Hepatocyte (in vitro differentiated cells): ENCODE measurements at regions not wholly inside any gene's neighbourhood (a gene's known extent, or its start where the extent isn't known, plus 50 kb on each side); places are given as distances from the start of the nearest gene placed in this dataset.

Source experiments
- DNase-seq: peaks from one replicate; pipeline ENCODE4 v3.0.0-alpha.2; 2016; ENCODE audit warnings: low spot score
- H2AFZ ChIP-seq: fragments of 200-600 bp; sonication (generic); 2 replicates; pipeline ENCODE4 v1.6.0; 2016; ENCODE audit warnings: antibody characterized with exemption, mild to moderate bottlenecking
- H3K27ac ChIP-seq: fragments of 200-600 bp; sonication (generic); 2 replicates; pipeline ENCODE4 v1.5.1; 2016; ENCODE audit warnings: mild to moderate bottlenecking
- H3K27me3 ChIP-seq: fragments of 200-600 bp; sonication (generic); 2 replicates; pipeline ENCODE4 v1.6.1; 2016
- H3K36me3 ChIP-seq: fragments of 200-600 bp; sonication (generic); replicated peaks from 2 replicates; pipeline ENCODE4 v1.5.1; 2016; ENCODE audit warnings: low read depth; ENCODE audit not compliant: insufficient read depth
- H3K4me1 ChIP-seq: fragments of 200-600 bp; sonication (generic); 2 replicates; pipeline ENCODE4 v1.5.1; 2016; ENCODE audit warnings: mild to moderate bottlenecking, moderate library complexity; ENCODE audit not compliant: insufficient read depth
- H3K4me2 ChIP-seq: fragments of 200-600 bp; sonication (generic); 2 replicates; pipeline ENCODE4 v1.6.0; 2016
- H3K4me3 ChIP-seq: fragments of 200-600 bp; sonication (generic); 2 replicates; pipeline ENCODE4 v1.5.1; 2016; ENCODE audit warnings: mild to moderate bottlenecking
- H3K79me2 ChIP-seq: fragments of 200-600 bp; sonication (generic); 2 replicates; pipeline ENCODE4 v1.6.0; 2017; ENCODE audit warnings: mild to moderate bottlenecking
- H3K9me2 ChIP-seq: fragments of 200-600 bp; sonication (generic); replicated peaks from 2 replicates; pipeline ENCODE4 v1.6.0; 2017; ENCODE audit warnings: mild to moderate bottlenecking; ENCODE audit not compliant: insufficient read depth
- H3K9me3 ChIP-seq: fragments of 200-600 bp; sonication (generic); 2 replicates; pipeline ENCODE4 v1.5.1; 2016; ENCODE audit warnings: low read depth, mild to moderate bottlenecking
- H4K20me1 ChIP-seq: fragments of 200-600 bp; sonication (generic); 2 replicates; pipeline ENCODE4 v1.6.0; 2016; ENCODE audit warnings: mild to moderate bottlenecking; ENCODE audit not compliant: insufficient read depth, poor library complexity, severe bottlenecking
- EZH2 ChIP-seq: fragments of 200-600 bp; sonication (generic); IDR thresholded peaks from 2 replicates; pipeline ENCODE4 v1.6.1; 2016; ENCODE audit warnings: antibody characterized with exemption, mild to moderate bottlenecking, borderline replicate concordance
- EZH2phosphoT487 ChIP-seq: fragments of 200-600 bp; sonication (generic); IDR thresholded peaks from one replicate; pipeline ENCODE4 v1.6.1; 2018; ENCODE audit warnings: antibody characterized with exemption, mild to moderate bottlenecking, low read depth, moderate library complexity; ENCODE audit not compliant: unreplicated experiment, severe bottlenecking
- WGBS: methylation state at CpG from one replicate; pipeline ENCODE4 v1.1.6; 2016; ENCODE audit warnings: low lambda C conversion rate; ENCODE audit errors: missing lambda C conversion rate; 5-methylcytosine and 5-hydroxymethylcytosine counted together
- TF ChIP-seq, protein P1 (sequence below): fragments of 200-600 bp; sonication (generic); IDR thresholded peaks from 2 replicates; pipeline ENCODE4 v1.5.1; 2016; ENCODE audit warnings: antibody characterized with exemption, mild to moderate bottlenecking; ENCODE audit not compliant: poor library complexity

DNA sequence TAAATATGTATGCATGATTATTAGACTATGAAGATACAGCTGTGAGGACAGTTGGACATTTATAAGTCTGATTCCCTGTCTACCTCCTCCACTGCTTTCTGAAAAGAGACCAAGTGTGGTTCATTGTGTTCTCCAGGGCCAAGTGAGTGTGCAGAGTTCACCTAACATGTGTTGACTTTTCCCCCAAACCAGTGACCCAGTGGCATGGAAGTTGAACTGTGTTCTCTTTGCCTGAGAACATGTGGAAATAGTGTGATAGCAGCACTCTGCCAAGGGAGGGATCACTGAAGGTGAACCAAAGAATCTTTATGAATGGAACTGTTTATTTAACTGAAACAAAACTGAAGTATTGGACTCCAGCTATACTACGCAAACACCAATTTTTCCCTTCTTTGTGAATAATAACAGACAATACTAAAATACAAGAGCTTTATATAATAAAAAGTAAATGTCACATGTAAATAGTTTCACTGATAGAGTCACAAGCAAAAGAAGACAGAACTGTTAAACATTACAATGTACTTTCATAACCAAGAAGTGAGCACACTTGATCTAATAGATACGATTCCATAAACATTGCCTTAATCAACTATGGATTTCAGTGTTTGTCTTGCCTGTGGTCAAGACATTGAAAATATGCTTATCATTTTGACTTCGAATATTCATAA, 200.3 kb upstream of the FUT9 start:
- no peak overlapping the region for H3K4me3 ChIP-seq
- no peak overlapping the region for H2AFZ ChIP-seq
- DNase-seq: peak; percentile 17
- TF ChIP-seq EZH2phosphoT487: no peak
- TF ChIP-seq EZH2: no peak
- no peaks in the 10 kb centered on the region for H4K20me1 ChIP-seq
- H3K79me2 ChIP-seq: no peaks in the 10 kb centered on the region
- no peaks in the 10 kb centered on the region for H3K36me3 ChIP-seq
- peak overlapping the region; percentile 2 for H3K4me2 ChIP-seq
- no peak overlapping the region for H3K27ac ChIP-seq
- no peaks in the 10 kb centered on the region for H3K9me3 ChIP-seq
- 79% methylated on average over 3 of the region's 3 CpGs for WGBS
- no peaks in the 10 kb centered on the region for H3K27me3 ChIP-seq
- H3K9me2 ChIP-seq: no peaks in the 10 kb centered on the region
- H3K4me1 ChIP-seq: no peaks in the 10 kb centered on the region

- H3K79me2 ChIP-seq: no peaks in the 10 kb centered on the region
- no peak overlapping the region for H3K4me3 ChIP-seq
- 50% methylated on average over 4 of the region's 4 CpGs for WGBS
- no peaks in the 10 kb centered on the region for H3K9me3 ChIP-seq
- H3K4me2 ChIP-seq: no peak overlapping the region
- TF ChIP-seq EZH2 (no peak), EZH2phosphoT487 (no peak)
- TF ChIP-seq, protein P1, sequence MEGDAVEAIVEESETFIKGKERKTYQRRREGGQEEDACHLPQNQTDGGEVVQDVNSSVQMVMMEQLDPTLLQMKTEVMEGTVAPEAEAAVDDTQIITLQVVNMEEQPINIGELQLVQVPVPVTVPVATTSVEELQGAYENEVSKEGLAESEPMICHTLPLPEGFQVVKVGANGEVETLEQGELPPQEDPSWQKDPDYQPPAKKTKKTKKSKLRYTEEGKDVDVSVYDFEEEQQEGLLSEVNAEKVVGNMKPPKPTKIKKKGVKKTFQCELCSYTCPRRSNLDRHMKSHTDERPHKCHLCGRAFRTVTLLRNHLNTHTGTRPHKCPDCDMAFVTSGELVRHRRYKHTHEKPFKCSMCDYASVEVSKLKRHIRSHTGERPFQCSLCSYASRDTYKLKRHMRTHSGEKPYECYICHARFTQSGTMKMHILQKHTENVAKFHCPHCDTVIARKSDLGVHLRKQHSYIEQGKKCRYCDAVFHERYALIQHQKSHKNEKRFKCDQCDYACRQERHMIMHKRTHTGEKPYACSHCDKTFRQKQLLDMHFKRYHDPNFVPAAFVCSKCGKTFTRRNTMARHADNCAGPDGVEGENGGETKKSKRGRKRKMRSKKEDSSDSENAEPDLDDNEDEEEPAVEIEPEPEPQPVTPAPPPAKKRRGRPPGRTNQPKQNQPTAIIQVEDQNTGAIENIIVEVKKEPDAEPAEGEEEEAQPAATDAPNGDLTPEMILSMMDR: no peak
- H3K36me3 ChIP-seq: no peaks in the 10 kb centered on the region
- no peaks in the 10 kb centered on the region for H3K27me3 ChIP-seq
- no peak for DNase-seq
- no peaks in the 10 kb centered on the region for H3K4me1 ChIP-seq
- H3K27ac ChIP-seq: no peak overlapping the region
- H2AFZ ChIP-seq: no peak overlapping the region
- H3K9me2 ChIP-seq: no peaks in the 10 kb centered on the region
- no peaks in the 10 kb centered on the region for H4K20me1 ChIP-seq
Observed at GRCh38 chr6:95819461-95819860, 196.3 kb upstream of the FUT9 start.

GRCh38 chr6:95819939-95820338, 195.8 kb upstream of the FUT9 start:
- Histone ChIP-seq H3K4me3 (no peak overlapping the region), H3K9me3 (no peaks in the 10 kb centered on the region), H2AFZ (no peak overlapping the region), H3K27me3 (no peaks in the 10 kb centered on the region), H3K36me3 (no peaks in the 10 kb centered on the region), H3K79me2 (no peaks in the 10 kb centered on the region), H3K4me1 (no peaks in the 10 kb centered on the region), H3K9me2 (no peaks in the 10 kb centered on the region), H3K4me2 (no peak overlapping the region), H3K27ac (no peak overlapping the region), H4K20me1 (no peaks in the 10 kb centered on the region)
- WGBS: 86% methylated on average over 2 of the region's 2 CpGs
- no peak for DNase-seq
- TF ChIP-seq EZH2 (no peak), EZH2phosphoT487 (no peak)
- TF ChIP-seq, protein P1: no peak

- Histone ChIP-seq H3K4me2 (no peak overlapping the region), H4K20me1 (no peaks in the 10 kb centered on the region), H3K9me2 (no peaks in the 10 kb centered on the region), H3K4me3 (no peak overlapping the region), H3K79me2 (no peaks in the 10 kb centered on the region), H3K9me3 (no peaks in the 10 kb centered on the region), H3K27me3 (no peaks in the 10 kb centered on the region), H3K27ac (no peak overlapping the region), H3K36me3 (no peaks in the 10 kb centered on the region), H3K4me1 (no peaks in the 10 kb centered on the region), H2AFZ (no peak overlapping the region)
- WGBS: 93% methylated on average over 3 of the region's 3 CpGs
- TF ChIP-seq EZH2 (no peak), EZH2phosphoT487 (no peak)
- TF ChIP-seq, protein P1: no peak
- no peak for DNase-seq
Observed at GRCh38 chr6:95830859-95831557, 184.8 kb upstream of the FUT9 start.
